ENCODE measurements at regions not wholly inside any gene's neighbourhood (a gene's known extent, or its start where the extent isn't known, plus 50 kb on each side); places are given as distances from the start of the nearest gene placed in this dataset.

DNA sequence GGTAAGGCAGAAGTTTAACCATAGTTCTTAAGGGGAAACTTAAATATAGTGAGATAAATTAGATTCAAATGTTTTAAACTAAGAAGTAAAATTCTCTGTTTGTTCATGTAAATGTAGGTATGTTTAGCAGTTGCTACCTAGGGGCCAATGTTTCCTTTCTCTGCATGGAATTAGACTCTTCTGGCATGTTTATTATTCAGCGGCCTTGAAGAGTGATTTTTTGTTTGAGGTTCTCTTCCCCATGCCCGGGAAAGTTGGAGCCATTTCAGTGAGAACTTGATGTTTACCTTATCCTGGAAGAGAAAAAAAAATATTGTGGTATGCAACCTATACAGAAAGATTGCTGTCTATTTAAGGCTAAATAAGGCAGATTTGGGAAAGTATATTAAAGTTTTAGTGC is 492.9 kb downstream of the KLF5 start:
- no peak for TF ChIP-seq CTCF (IDR thresholded peaks at IDR 0.05; ENCODE audit: low read length)
- TF ChIP-seq EZH2 (IDR thresholded peaks at IDR 0.05; ENCODE audit: borderline replicate concordance, low read length): no peak
